H1 (cell line): ENCODE measurements at regions not wholly inside any gene's neighbourhood (a gene's known extent, or its start where the extent isn't known, plus 50 kb on each side); places are given as distances from the start of the nearest gene placed in this dataset.

Source experiments
- BACH1 ChIP-seq: IDR thresholded peaks from 2 replicates; pipeline ENCODE4 v1.6.1; 2012; ENCODE audit warnings: low read length, improper control_type of control experiment

- no peak for TF ChIP-seq BACH1
Measured at GRCh38 chr22:48627966-48628365, 1199.7 kb downstream of the BRD1 start (continued).
